NT2/D1 (cell line): ENCODE measurements at regions not wholly inside any gene's neighbourhood (a gene's known extent, or its start where the extent isn't known, plus 50 kb on each side); places are given as distances from the start of the nearest gene placed in this dataset.
"Not testable (repeated sequence)": the region's sequence is repeated elsewhere in the genome, so short reads cannot be mapped to it uniquely, and the experiment has no call there.

Source experiments
- DNase-seq: peaks from one replicate; pipeline ENCODE4 v3.0.0-alpha.2; 2011; ENCODE audit warnings: low read depth, low spot score
- H3K27me3 ChIP-seq: 2 replicates; pipeline ENCODE4 v1.6.0; 2011; ENCODE audit warnings: mild to moderate bottlenecking; ENCODE audit not compliant: insufficient read length, insufficient read depth
- H3K36me3 ChIP-seq: 2 replicates; pipeline ENCODE4 v1.6.1; 2011; ENCODE audit warnings: mild to moderate bottlenecking, low read length, mixed read lengths; ENCODE audit not compliant: insufficient read depth, insufficient read length
- H3K4me1 ChIP-seq: 2 replicates; pipeline ENCODE4 v1.5.1; 2011; ENCODE audit not compliant: insufficient read depth, insufficient read length
- H3K4me3 ChIP-seq: 2 replicates; pipeline ENCODE4 v1.5.1; 2011; ENCODE audit warnings: low read depth; ENCODE audit not compliant: insufficient read length
- H3K9ac ChIP-seq: 2 replicates; pipeline ENCODE4 v1.6.0; 2011; ENCODE audit warnings: low read depth; ENCODE audit not compliant: insufficient read length
- H3K9me3 ChIP-seq: 2 replicates; pipeline ENCODE4 v1.5.1; 2011; ENCODE audit warnings: mild to moderate bottlenecking, low read length; ENCODE audit not compliant: insufficient read depth
- SUZ12 ChIP-seq: IDR thresholded peaks from 2 replicates; pipeline ENCODE4 v1.6.1; 2011; ENCODE audit not compliant: insufficient read length, insufficient read depth; ENCODE audit errors: extremely low read depth
- YY1 ChIP-seq: IDR thresholded peaks from 2 replicates; pipeline ENCODE4 v1.6.1; 2011; ENCODE audit not compliant: insufficient read length, insufficient read depth
- ZNF274 ChIP-seq: IDR thresholded peaks from 2 replicates; pipeline ENCODE4 v1.6.1; 2011; ENCODE audit warnings: mild to moderate bottlenecking, low read depth, low read length

DNA sequence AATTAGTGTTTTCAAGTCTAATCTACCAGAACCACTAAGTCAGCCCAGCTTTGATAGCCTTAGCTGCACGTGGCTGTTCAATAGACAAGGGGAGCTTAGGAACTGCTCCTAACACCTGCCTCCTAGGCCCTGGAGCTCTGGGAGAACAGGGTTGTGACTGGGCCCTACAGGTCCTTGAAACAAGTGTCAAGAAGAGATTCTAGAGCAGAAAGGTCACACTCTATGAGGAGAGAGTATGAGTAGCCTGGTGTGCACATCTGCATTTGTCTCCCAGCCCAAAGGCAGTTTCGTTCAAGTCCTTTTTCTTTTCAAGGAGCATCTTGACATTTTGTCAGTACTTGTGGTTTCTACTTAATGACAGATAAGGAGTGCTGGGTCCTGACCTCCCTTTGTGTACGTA, 206.1 kb downstream of the PRELID2 start:
- Histone ChIP-seq H3K36me3 (no peaks in the 10 kb centered on the region), H3K4me1 (no peaks in the 10 kb centered on the region), H3K4me3 (no peak overlapping the region), H3K27me3 (no peaks in the 10 kb centered on the region), H3K9ac (no peak overlapping the region), H3K9me3 (0 out of 2 replicates have a peak, but pooled peaks cover under 1% of the 10 kb centered on the region)
- DNase-seq, result no peak
- TF ChIP-seq YY1 (no peak), SUZ12 (no peak), ZNF274 (no peak)

DNA sequence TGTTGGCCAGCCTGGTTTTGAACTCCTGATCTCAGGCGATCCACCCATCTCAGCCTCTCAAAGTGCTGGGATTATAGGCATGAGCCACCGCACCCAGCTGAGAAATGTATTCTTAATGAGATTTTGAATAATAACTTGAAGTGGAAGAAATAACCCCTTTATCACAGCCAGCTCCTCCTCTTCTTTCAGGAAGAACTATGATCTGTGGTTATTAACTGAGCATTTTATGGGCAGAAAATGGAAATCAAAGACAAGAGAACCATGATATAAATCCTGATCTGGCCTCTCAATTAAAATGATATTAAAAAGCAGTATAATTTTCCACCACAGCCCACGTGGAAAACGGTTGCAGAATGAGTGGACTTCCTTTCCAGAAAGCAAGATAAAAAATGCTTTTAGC, 206.6 kb downstream of the PRELID2 start:
- TF ChIP-seq ZNF274 (no peak), SUZ12 (no peak), YY1 (no peak)
- no peak overlapping the region for H3K4me3 ChIP-seq
- H3K36me3 ChIP-seq, result no peaks in the 10 kb centered on the region
- no peaks in the 10 kb centered on the region for H3K4me1 ChIP-seq
- no peaks in the 10 kb centered on the region for H3K27me3 ChIP-seq
- no peak overlapping the region for H3K9ac ChIP-seq
- DNase-seq, result no peak
- 0 out of 2 replicates have a peak, but pooled peaks cover 6% of the 10 kb centered on the region for H3K9me3 ChIP-seq

DNA sequence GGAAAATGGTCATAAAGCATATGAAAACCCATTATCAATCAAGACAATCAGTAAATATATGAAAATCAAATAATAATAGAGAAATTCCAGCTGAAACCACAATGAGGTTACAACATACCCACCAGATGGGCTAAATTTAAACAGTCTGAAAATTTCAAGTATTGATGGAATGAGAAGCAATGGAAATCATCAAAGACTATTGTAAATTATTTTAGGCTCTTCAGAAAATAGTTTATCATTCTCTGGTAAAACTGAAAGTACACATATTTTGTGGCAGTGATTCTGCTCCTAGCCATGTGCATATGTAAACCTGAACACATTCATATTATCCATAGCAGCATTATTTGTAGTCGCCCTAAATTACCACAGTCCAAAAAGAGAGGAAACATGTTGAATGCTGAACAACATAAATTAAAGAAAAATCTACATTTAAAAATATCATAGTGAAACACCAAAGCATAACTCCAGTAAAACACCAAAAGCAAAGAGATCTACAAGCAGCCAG, 215.3 kb downstream of the PRELID2 start:
- peaks cover 15% of the 10 kb centered on the region; the same call in 1 of the 2 replicates for H3K9me3 ChIP-seq
- no peak for TF ChIP-seq ZNF274
- TF ChIP-seq SUZ12, result no peak
- TF ChIP-seq YY1, result no peak
- no peak overlapping the region for H3K9ac ChIP-seq
- no peaks in the 10 kb centered on the region for H3K4me1 ChIP-seq
- H3K27me3 ChIP-seq, result no peaks in the 10 kb centered on the region
- no peak overlapping the region for H3K4me3 ChIP-seq
- DNase-seq, result no peak
- no peaks in the 10 kb centered on the region for H3K36me3 ChIP-seq

DNA sequence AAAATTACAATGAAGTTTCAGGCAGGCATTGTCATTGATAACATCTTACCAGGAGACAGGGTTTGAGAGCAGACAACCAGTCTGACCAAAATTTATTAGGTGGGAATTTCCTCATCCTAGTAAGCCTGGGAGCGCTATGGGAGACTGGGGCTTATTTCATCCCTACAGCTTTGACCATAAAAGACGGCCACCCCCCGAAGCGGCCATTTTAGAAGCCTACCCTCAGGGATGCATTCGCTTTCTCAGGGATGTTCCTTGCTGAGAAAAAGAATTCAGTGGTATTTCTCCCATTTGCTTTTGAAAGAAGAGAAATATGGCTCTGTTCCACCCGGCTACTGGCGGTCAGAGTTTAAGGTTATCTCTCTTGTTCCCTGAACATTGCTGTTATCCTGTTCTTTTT, 218.4 kb downstream of the PRELID2 start:
- not testable (repeated sequence) for H3K9ac ChIP-seq, H3K4me1 ChIP-seq, H3K27me3 ChIP-seq, H3K4me3 ChIP-seq, H3K9me3 ChIP-seq, H3K36me3 ChIP-seq
- peak; percentile 15 for DNase-seq

DNA sequence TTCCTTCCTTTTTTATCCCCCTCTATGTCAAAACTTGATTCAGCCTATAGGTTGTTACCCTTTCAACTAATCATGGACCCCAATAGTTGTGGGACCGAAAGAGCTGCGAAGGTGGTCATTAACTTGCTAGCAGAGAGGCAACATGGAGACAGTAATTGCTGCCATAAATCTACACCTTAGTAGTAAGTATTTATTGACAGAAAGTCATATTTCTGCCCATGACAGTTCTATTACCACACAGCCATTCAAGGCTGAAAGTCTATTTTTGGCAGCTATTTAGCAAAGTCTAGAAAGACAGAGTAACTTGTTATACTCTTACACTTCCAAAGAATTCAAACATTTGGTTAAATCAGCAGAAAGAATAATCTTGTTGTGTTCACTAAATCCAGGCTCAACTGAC, 236.2 kb downstream of the PRELID2 start:
- no peaks in the 10 kb centered on the region for H3K36me3 ChIP-seq
- DNase-seq, result no peak
- H3K27me3 ChIP-seq, result no peaks in the 10 kb centered on the region
- TF ChIP-seq ZNF274, result no peak
- TF ChIP-seq SUZ12, result no peak
- no peak for TF ChIP-seq YY1
- no peak overlapping the region for H3K4me3 ChIP-seq
- H3K9me3 ChIP-seq, result no peaks in the 10 kb centered on the region
- H3K9ac ChIP-seq, result no peak overlapping the region
- no peaks in the 10 kb centered on the region for H3K4me1 ChIP-seq

DNA sequence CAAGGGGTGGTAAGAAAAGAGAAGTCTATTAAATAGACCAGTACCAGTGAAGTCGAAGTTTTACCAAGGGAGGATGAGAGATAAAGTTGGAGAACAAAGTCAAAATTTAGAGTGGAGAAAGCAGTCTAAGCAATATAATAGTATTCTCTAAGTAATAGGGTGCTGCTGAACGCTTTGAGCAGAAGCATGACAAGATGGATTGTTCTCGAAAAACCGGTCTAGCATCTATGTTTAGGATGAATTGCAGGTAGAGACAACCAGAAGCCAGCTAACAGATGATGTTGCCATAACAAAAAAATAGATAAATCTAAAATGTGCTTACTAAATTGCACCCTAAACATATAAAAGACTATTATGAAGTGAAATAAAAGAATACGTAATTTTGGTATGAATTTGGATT, 237.0 kb downstream of the PRELID2 start:
- TF ChIP-seq ZNF274 (no peak), YY1 (no peak), SUZ12 (no peak)
- Histone ChIP-seq H3K9me3 (no peaks in the 10 kb centered on the region), H3K4me3 (no peak overlapping the region), H3K27me3 (no peaks in the 10 kb centered on the region), H3K9ac (no peak overlapping the region), H3K4me1 (no peaks in the 10 kb centered on the region), H3K36me3 (no peaks in the 10 kb centered on the region)
- DNase-seq, result no peak

DNA sequence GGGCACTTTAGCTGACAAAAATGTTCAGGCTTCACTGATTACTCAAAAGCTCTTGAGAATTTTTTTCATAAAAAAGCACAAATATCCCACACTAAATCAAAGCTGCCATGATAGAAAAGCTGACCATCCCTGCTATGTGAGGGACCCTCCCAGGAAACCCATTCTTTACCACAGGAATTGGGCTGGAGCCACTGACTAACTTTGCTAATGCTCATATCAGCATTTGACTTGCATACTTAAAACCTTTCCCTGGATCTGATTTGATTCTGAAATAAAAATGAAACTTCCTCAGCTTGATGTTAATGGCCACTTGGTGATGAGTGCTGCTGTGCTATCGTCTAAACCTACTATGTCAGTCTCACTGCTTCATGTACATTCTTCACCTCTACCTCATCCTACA, 243.6 kb downstream of the PRELID2 start:
- no peak overlapping the region for H3K4me3 ChIP-seq
- H3K36me3 ChIP-seq, result no peaks in the 10 kb centered on the region
- TF ChIP-seq SUZ12 (no peak), ZNF274 (no peak), YY1 (no peak)
- no peaks in the 10 kb centered on the region for H3K4me1 ChIP-seq
- H3K9me3 ChIP-seq, result no peaks in the 10 kb centered on the region
- no peak overlapping the region for H3K9ac ChIP-seq
- no peaks in the 10 kb centered on the region for H3K27me3 ChIP-seq
- no peak for DNase-seq

DNA sequence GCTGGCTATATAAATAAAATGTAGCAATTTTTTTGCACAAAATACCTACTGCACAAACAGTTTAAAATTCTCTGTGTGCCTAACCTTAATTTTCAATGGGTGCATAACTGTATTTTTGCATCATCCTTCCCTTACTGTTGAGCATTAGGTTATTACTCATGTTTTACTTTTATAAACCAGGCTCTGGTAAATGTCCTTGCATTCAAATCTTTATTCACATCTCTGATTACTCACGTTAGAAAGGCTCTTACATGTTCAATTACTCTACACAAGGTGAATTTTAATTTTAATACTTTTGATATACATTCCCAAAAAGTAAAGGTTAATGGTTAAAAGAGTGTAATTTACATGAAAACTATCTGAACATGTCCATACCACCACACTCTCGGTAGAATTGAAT, 246.1 kb downstream of the PRELID2 start:
- no peak for DNase-seq
- Histone ChIP-seq H3K4me3 (no peak overlapping the region), H3K27me3 (no peaks in the 10 kb centered on the region), H3K36me3 (no peaks in the 10 kb centered on the region), H3K9me3 (no peaks in the 10 kb centered on the region), H3K9ac (no peak overlapping the region), H3K4me1 (no peaks in the 10 kb centered on the region)
- no peak for TF ChIP-seq SUZ12
- TF ChIP-seq YY1, result no peak
- TF ChIP-seq ZNF274, result no peak
